ENCODE measurements at regions not wholly inside any gene's neighbourhood (a gene's known extent, or its start where the extent isn't known, plus 50 kb on each side); places are given as distances from the start of the nearest gene placed in this dataset.

- TF ChIP-seq E2F1 (CRISPR knock-in tag; IDR thresholded peaks at IDR 0.05) = 0 out of 2 replicates have a peak, but pooled peaks have one; percentile 26
- TF ChIP-seq ZNF234 (CRISPR knock-in tag; conservative IDR thresholded peaks at IDR 0.05) = no peak
- TF ChIP-seq MXD3 (CRISPR knock-in tag; IDR thresholded peaks at IDR 0.05) = no peak; the same call in 1 of the 2 replicates
- 0 out of 2 replicates have a peak, but pooled peaks have one; percentile 15 for TF ChIP-seq TGIF2 (CRISPR knock-in tag; IDR thresholded peaks at IDR 0.05)
- TF ChIP-seq MAZ (IDR thresholded peaks at IDR 0.05; ENCODE audit: borderline replicate concordance, low read depth, low read length) = peak; percentile 5; the same call in 1 of the 2 replicates
- TF ChIP-seq MAZ (CRISPR knock-in tag; IDR thresholded peaks at IDR 0.05; ENCODE audit: low read depth) = peak; percentile 55; the same call in 1 of the 2 replicates
- TF ChIP-seq CTCF (CRISPR knock-in tag; IDR thresholded peaks at IDR 0.05) = peak; percentile 89
- TF ChIP-seq NFKBIZ (CRISPR knock-in tag; IDR thresholded peaks at IDR 0.05) = no peak
- TF ChIP-seq TFDP1 (CRISPR knock-in tag; IDR thresholded peaks at IDR 0.05; ENCODE audit: borderline replicate concordance) = peak; percentile 16; the same call in 1 of the 2 replicates
- TF ChIP-seq ZNF280D (CRISPR knock-in tag; IDR thresholded peaks at IDR 0.05) = peak; percentile 51; the same call in 1 of the 2 replicates
- TF ChIP-seq ZNF710 (CRISPR knock-in tag; IDR thresholded peaks at IDR 0.05; ENCODE audit: borderline replicate concordance) = 0 out of 2 replicates have a peak, but pooled peaks have one; percentile 25
- TF ChIP-seq ZNF883 (CRISPR knock-in tag; IDR thresholded peaks at IDR 0.05; ENCODE audit: not compliant biosample characterization) = peak; percentile 36
- 0 out of 2 replicates have a peak, but pooled peaks have one; percentile 55 for TF ChIP-seq ZSCAN29 (CRISPR knock-in tag; conservative IDR thresholded peaks at IDR 0.05)
- TF ChIP-seq ZC3H13 (CRISPR knock-in tag; IDR thresholded peaks at IDR 0.05) = no peak
- peak; percentile 72; the same call in 1 of the 2 replicates for TF ChIP-seq POGK (CRISPR knock-in tag; conservative IDR thresholded peaks at IDR 0.05)
- TF ChIP-seq FOXK2 (IDR thresholded peaks at IDR 0.05) = no peak
These were observed 63.5 kb upstream of the NFASC start (continued) for GRCh38 chr1:204806943-204807687.
